HTR-8/SVneo (cell line): ENCODE measurements at regions not wholly inside any gene's neighbourhood (a gene's known extent, or its start where the extent isn't known, plus 50 kb on each side); places are given as distances from the start of the nearest gene placed in this dataset.
A peak's percentile ranks its signal among the peaks of the same experiment; 100 is the strongest.

Experiments
- DNase-seq: peaks from one replicate; pipeline ENCODE4 v3.0.0; 2011; ENCODE audit warnings: low spot score, mixed read lengths; ENCODE audit not compliant: insufficient read length
- FAIRE-seq: peaks from 2 replicates; lab custom pipeline; 2011; peaks lifted over from hg19 to GRCh38; lab: Jason Lieb, UNC

- FAIRE-seq (no peak), DNase-seq (no peak)
These were observed 50.5 kb upstream of the POU2AF2 start for GRCh38 chr11:111194860-111195568.

DNA sequence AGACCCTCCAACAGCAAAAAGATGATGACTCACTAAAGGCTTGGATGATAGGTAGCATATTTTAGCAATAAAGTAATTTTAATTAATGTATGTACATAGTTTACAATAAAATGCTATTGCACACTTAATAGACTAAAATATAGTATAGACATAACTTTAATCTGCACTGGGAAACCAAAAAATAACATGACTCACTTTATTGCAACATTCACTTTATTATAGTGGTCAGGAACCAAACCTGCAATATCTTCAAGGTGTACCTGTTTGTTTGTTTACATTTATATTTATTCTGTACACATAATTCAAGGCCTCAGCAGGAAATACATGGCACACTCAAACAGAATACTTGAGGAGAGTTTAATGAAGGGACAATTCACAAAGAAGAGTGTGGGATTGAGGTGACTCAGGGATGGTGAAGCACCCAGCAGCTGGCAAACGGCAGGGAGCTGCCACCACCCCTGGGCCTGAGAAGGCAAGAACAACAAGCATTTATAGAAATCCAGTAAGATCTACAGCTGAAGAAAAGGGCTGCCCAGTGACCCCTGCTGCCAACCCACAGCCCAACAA lies 51.5 kb upstream of the POU2AF2 start:
- DNase-seq (no peak), FAIRE-seq (no peak)

DNA sequence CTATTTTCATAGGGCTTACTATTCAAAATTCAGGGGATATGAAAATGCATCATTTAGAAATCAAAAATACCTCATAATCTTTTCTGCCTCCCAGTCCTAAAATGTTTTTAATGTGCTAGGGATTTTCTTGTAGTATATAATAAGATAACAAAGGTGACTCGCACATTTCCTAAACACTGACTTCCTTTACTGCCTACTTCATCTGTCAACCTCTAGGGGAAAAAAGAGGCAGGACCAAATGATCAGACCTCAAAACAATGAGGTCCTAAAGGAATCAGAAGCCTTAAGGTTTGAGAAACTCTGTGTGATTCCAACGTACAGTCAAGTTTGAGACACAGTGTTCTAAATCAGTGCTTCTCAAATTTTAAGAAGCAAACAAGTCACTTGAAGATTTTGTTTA lies 56.1 kb upstream of the POU2AF2 start:
- DNase-seq (no peak), FAIRE-seq (no peak)

- DNase-seq = no peak
- FAIRE-seq = no peak
These were observed 59.1 kb upstream of the POU2AF2 start for GRCh38 chr11:111186308-111186915.

DNA sequence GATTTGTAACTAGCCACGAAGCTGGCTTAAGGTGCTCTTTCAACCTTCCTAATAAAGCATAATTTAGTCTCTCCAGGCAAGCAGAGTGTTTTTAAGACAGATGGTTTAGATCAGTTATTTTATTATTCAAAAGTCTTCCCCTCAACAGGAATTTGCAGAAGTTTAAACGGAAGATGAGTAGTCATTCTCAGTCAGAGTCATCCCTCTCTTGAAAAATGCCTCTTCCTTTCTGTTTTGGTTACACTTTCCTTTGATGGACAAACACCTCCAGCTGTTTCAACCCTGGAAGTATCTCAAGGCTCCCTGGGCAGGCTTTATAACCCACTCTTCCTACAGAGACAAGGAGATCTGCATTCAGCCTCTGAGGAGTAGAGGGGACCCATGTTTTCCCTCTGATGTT lies 60.3 kb upstream of the POU2AF2 start:
- no peak for DNase-seq

GRCh38 chr11:111183706-111184105 lies 61.8 kb upstream of the POU2AF2 start:
- FAIRE-seq (no peak), DNase-seq (no peak)

More for the DNA sequence above, 60.3 kb upstream of the POU2AF2 start:
- FAIRE-seq = no peak

DNA sequence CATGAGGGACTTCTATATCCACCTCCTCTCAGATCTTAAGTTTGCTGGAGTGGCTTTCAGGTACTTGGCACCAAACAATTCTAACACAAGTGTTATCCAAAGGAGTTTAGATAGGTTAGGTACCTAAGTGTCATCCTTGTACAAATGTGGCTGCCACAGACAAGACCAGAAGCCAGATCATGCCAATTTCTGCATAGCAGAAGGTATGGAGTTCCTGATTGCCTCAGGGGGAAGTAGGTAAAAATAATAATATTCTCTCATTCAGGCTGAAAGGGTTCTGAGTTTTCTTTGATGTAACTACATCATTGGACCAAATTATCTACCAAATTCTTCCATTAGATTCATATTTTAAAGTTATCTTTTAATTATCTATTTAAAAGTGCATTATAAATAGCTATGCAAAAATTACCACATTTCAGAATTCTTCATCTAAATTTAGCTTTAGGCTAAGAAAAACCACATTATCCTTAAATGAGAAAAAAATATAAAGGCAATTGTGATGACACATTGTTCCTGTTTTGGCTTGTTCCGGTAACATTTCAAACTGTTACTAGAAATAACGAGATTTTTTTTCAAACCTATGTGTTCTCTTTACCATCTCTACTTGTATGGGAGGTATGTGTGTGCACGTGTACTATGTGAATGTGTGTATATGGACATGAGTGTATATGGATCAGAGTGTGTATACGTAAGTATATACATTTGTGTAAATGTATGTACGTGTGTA lies 66.2 kb upstream of the POU2AF2 start:
- FAIRE-seq (no peak), DNase-seq (no peak)

- no peak for DNase-seq
- no peak for FAIRE-seq
These were observed 68.3 kb upstream of the POU2AF2 start for GRCh38 chr11:111177037-111177871.

GRCh38 chr11:111176603-111177002 lies 68.9 kb upstream of the POU2AF2 start:
- no peak for FAIRE-seq
- DNase-seq = no peak

DNA sequence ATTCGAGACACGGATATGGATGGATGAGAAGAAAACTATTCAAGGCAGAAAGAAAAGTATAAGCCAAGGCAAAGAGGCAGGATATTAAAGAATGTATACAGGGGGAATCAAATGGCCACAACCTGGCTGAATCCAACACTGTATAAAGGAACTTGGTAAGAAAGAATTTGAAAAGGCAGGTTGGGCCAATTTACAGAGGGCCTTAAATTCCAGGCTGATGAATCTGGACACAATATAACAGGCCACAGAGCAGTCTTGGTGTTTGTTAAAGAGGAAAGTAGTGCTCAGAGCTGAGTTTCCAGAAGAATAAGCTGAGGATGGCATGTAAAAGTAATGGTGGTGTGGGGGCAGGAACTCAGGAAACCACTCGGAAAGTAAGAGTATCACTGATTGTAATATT lies 72.3 kb upstream of the POU2AF2 start:
- no peak for DNase-seq
- no peak for FAIRE-seq

GRCh38 chr11:111172321-111172862 lies 73.1 kb upstream of the POU2AF2 start:
- FAIRE-seq (no peak), DNase-seq (no peak)

DNA sequence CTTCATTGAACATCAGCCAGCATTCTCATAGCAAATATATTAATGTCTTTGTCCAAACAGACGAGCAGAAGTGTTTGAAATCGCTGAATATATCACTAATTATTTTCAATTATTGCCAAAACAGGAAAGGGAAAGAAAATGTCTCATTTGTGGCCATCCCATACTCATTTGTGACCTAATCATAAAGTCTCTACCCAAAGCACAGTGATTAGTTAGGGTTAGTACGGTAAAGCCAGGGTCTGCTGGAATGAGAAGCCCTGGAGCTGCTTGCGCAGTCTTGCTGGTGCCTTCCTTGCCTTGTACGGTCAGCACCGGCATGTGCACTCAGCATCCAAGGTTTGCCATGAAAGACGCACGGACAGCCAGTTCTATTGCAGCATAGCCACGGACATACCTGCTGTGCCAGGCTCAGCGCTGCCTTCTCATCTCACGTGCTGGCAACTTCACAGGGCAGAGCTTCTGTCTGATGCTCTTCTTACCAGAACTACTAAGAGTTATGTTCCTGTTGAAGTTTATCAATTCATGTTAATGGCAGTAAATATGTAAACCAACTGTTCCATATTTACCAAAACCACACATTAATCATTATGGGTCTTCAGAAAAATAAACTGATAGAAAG lies 74.7 kb upstream of the POU2AF2 start:
- DNase-seq (no peak), FAIRE-seq (peak; percentile 13)

GRCh38 chr11:111169367-111169766 lies 76.2 kb upstream of the POU2AF2 start:
- FAIRE-seq (no peak), DNase-seq (no peak)

- no peak for FAIRE-seq
These were observed 76.7 kb upstream of the POU2AF2 start for GRCh38 chr11:111168871-111169270.

DNA sequence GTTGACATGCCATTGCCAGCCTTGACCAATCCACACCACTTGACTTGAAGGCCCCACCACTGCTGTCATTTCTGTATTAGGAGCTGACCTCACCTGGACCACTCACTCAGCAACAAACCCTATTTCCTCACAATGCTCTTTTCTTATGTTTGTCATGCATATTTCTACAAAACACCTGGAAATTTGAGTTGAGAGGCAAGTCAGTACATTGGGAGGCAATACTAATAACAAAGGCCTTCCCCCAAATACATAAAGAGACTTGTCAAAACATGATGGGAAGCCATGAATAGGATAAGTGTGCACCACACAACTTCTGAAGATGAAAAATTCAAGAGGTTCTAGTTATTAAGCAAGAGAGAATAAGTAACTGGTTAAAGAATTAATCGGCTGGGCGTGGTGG lies 77.9 kb upstream of the POU2AF2 start:
- no peak for DNase-seq
- FAIRE-seq = no peak

More at GRCh38 chr11:111168871-111169270, 76.7 kb upstream of the POU2AF2 start:
- no peak for DNase-seq

GRCh38 chr11:111166598-111166997 lies 78.9 kb upstream of the POU2AF2 start:
- no peak for DNase-seq
- FAIRE-seq = no peak

DNA sequence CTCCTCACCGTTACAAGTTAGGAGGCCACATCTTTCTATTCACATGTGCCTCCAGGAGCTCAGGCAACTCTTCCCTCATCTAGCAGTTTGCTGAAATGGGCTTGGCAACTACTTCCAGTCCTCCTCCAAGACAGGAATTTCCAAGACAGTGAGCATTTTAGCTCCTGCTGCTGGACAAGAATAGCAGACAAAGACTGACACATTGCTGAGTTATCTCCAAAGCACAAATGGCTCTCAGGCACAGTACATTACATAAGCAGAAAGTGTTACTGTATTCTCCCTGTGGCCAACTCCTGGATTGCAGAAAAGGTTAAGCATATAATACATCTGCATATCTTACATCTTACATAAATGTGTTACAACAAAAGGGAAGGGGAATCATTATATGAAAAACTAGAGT lies 83.2 kb upstream of the POU2AF2 start:
- FAIRE-seq = no peak
- DNase-seq = no peak

DNA sequence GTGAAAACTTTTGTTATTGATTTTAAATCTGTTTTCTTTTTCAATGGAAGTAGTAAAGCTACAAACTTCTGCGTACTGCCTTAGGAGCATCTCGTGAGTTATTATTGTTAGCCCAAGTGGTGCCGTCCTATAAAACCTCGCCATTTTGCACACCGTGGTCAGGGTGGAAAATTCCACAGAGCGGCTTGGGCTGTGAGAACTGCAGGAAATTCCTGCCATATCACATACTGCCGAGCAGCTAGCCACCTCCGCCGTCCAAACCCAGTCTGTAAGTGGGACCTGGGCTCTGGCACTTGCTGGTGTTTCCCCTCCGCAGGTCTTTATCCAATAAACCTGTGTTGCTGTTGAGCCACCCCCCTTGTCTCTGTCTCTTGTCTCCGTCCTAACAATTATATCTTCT lies 88.0 kb upstream of the POU2AF2 start:
- no peak for DNase-seq
- FAIRE-seq = no peak

DNA sequence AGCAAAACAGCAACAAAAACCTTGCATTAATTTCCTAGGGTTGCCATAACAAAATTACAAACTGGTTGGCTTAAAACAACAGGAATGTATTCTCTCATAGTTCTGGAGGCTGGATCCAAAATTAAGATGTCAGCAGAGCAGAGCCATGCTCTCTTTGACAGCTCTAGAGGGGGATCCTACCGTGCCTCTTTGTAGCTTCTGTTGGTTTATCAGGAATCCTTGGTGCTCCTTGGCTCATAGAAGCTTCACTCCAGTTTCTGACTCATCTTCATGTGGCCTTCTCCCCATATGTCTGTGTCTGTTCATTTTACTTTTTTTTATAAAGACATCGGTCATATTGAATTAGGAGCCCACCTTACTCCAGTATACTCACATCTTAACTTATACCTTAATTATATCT lies 90.5 kb upstream of the POU2AF2 start:
- FAIRE-seq = no peak

GRCh38 chr11:111153194-111153593 lies 92.3 kb upstream of the POU2AF2 start:
- DNase-seq = no peak
- no peak for FAIRE-seq

More for the DNA sequence above, 90.5 kb upstream of the POU2AF2 start:
- DNase-seq = no peak
